Spinal cord (tissue), 9 donors: ENCODE measurements at regions not wholly inside any gene's neighbourhood (a gene's known extent, or its start where the extent isn't known, plus 50 kb on each side); places are given as distances from the start of the nearest gene placed in this dataset.

Source experiments
- DNase-seq, 6 donors: peaks; one replicate each; pipeline versions ENCODE4 v3.0.0 to v3.0.0-alpha.2; 2013 to 2015; ENCODE audit warnings: low spot score in 6 of 6, low read depth in 4 of 6
- H3K27ac ChIP-seq: one replicate; pipeline ENCODE4 v1.5.1; 2013; ENCODE audit warnings: low read depth, low read length, control low read depth
- H3K27me3 ChIP-seq: one replicate; pipeline ENCODE4 v1.6.1; 2013; ENCODE audit warnings: low read length; ENCODE audit not compliant: control insufficient read depth, insufficient read depth
- H3K36me3 ChIP-seq: one replicate; pipeline ENCODE4 v1.6.1; 2013; ENCODE audit warnings: low read length; ENCODE audit not compliant: control insufficient read depth, insufficient read depth
- H3K4me1 ChIP-seq: one replicate; pipeline ENCODE4 v1.6.1; 2013; ENCODE audit warnings: low read length; ENCODE audit not compliant: control insufficient read depth, insufficient read depth
- H3K4me3 ChIP-seq: one replicate; pipeline ENCODE4 v1.5.1; 2013; ENCODE audit warnings: low read depth, low read length, control low read depth
- H3K9me3 ChIP-seq: one replicate; pipeline ENCODE4 v1.6.1; 2013; ENCODE audit warnings: low read length; ENCODE audit not compliant: control insufficient read depth, insufficient read depth
- WGBS: methylation state at CpG from one replicate; pipeline ENCODE4 v1.1.5; 2013; ENCODE audit warnings: missing lambda C conversion rate; ENCODE audit not compliant: insufficient coverage; 5-methylcytosine and 5-hydroxymethylcytosine counted together
- donor health status: healthy.

- H3K9me3 ChIP-seq, result no peaks in the 10 kb centered on the region
- H3K4me1 ChIP-seq, result no peaks in the 10 kb centered on the region
- no peak overlapping the region for H3K4me3 ChIP-seq
- H3K36me3 ChIP-seq, result no peaks in the 10 kb centered on the region
- no peaks in the 10 kb centered on the region for H3K27me3 ChIP-seq
- DNase-seq, result no peak
- WGBS, result 98% methylated on average over 6 of the region's 7 CpGs
- H3K27ac ChIP-seq, result no peak overlapping the region
Measured at GRCh38 chr22:49505337-49506009, 322.2 kb downstream of the BRD1 start.

GRCh38 chr22:49503896-49504521, 323.7 kb downstream of the BRD1 start:
- no peaks in the 10 kb centered on the region for H3K36me3 ChIP-seq
- H3K9me3 ChIP-seq, result no peaks in the 10 kb centered on the region
- no peaks in the 10 kb centered on the region for H3K27me3 ChIP-seq
- 90% methylated on average over 6 of the region's 6 CpGs for WGBS
- no peak for DNase-seq
- H3K4me3 ChIP-seq, result no peak overlapping the region
- H3K27ac ChIP-seq, result no peak overlapping the region
- no peaks in the 10 kb centered on the region for H3K4me1 ChIP-seq

GRCh38 chr22:49503321-49503720, 324.4 kb downstream of the BRD1 start:
- Histone ChIP-seq H3K4me3 (no peak overlapping the region), H3K4me1 (no peaks in the 10 kb centered on the region), H3K36me3 (no peaks in the 10 kb centered on the region), H3K27me3 (no peaks in the 10 kb centered on the region), H3K9me3 (no peaks in the 10 kb centered on the region), H3K27ac (no peak overlapping the region)
- no peak for DNase-seq
- 87% methylated on average over 1 of the region's 1 CpG for WGBS

GRCh38 chr22:49502126-49502826, 325.4 kb downstream of the BRD1 start:
- 93% methylated on average over 9 of the region's 13 CpGs for WGBS
- Histone ChIP-seq H3K4me3 (no peak overlapping the region), H3K27ac (no peak overlapping the region)

GRCh38 chr22:49500942-49501395, 326.7 kb downstream of the BRD1 start:
- H3K36me3 ChIP-seq, result no peaks in the 10 kb centered on the region
- WGBS, result 93% methylated on average over 2 of the region's 2 CpGs

More at GRCh38 chr22:49502126-49502826, 325.4 kb downstream of the BRD1 start:
- Histone ChIP-seq H3K4me1 (no peaks in the 10 kb centered on the region), H3K9me3 (no peaks in the 10 kb centered on the region), H3K36me3 (no peaks in the 10 kb centered on the region), H3K27me3 (no peaks in the 10 kb centered on the region)
- DNase-seq, result no peak

GRCh38 chr22:49500076-49500460, 327.6 kb downstream of the BRD1 start:
- Histone ChIP-seq H3K4me3 (no peak overlapping the region), H3K4me1 (no peaks in the 10 kb centered on the region), H3K9me3 (no peaks in the 10 kb centered on the region), H3K36me3 (no peaks in the 10 kb centered on the region), H3K27ac (no peak overlapping the region), H3K27me3 (no peaks in the 10 kb centered on the region)
- DNase-seq, result no peak

More at GRCh38 chr22:49500942-49501395, 326.7 kb downstream of the BRD1 start:
- DNase-seq, result no peak
- H3K4me1 ChIP-seq, result no peaks in the 10 kb centered on the region
- no peaks in the 10 kb centered on the region for H3K27me3 ChIP-seq
- no peak overlapping the region for H3K27ac ChIP-seq
- no peak overlapping the region for H3K4me3 ChIP-seq
- H3K9me3 ChIP-seq, result no peaks in the 10 kb centered on the region

GRCh38 chr22:49499433-49500075, 328.1 kb downstream of the BRD1 start:
- Histone ChIP-seq H3K9me3 (no peaks in the 10 kb centered on the region), H3K4me3 (no peak overlapping the region), H3K36me3 (no peaks in the 10 kb centered on the region), H3K4me1 (no peaks in the 10 kb centered on the region), H3K27me3 (no peaks in the 10 kb centered on the region), H3K27ac (no peak overlapping the region)
- no peak for DNase-seq
- no CpG with 5 or more reads among the region's 1 CpG for WGBS

- H3K27ac ChIP-seq, result no peak overlapping the region
- no peaks in the 10 kb centered on the region for H3K36me3 ChIP-seq
- DNase-seq, result no peak
- H3K4me1 ChIP-seq, result peaks cover 8% of the 10 kb centered on the region
- H3K27me3 ChIP-seq, result no peaks in the 10 kb centered on the region
- WGBS, result 89% methylated on average over 1 of the region's 2 CpGs
- no peaks in the 10 kb centered on the region for H3K9me3 ChIP-seq
- H3K4me3 ChIP-seq, result no peak overlapping the region
Measured at GRCh38 chr22:49497266-49497665, 330.4 kb downstream of the BRD1 start.

- no peak for DNase-seq
- no peaks in the 10 kb centered on the region for H3K9me3 ChIP-seq
- H3K4me1 ChIP-seq, result peaks cover 21% of the 10 kb centered on the region
- 89% methylated on average over 12 of the region's 12 CpGs for WGBS
- H3K4me3 ChIP-seq, result no peak overlapping the region
- no peak overlapping the region for H3K27ac ChIP-seq
- H3K27me3 ChIP-seq, result no peaks in the 10 kb centered on the region
- H3K36me3 ChIP-seq, result no peaks in the 10 kb centered on the region
Measured at GRCh38 chr22:49494555-49494954, 333.1 kb downstream of the BRD1 start.
